Mesenchymal stem cell (in vitro differentiated cells and primary cell): ENCODE measurements at regions not wholly inside any gene's neighbourhood (a gene's known extent, or its start where the extent isn't known, plus 50 kb on each side); places are given as distances from the start of the nearest gene placed in this dataset.

Experiments
- DNase-seq: peaks from one replicate; pipeline ENCODE4 v3.0.0-alpha.2; 2013
- H2AFZ ChIP-seq: one replicate; pipeline ENCODE4 v1.6.1; 2013; ENCODE audit warnings: low read depth, mild to moderate bottlenecking, control low read depth, inconsistent platforms, low read length, moderate library complexity
- H2AK5ac ChIP-seq: 2 replicates; pipeline ENCODE4 v1.6.1; 2013; ENCODE audit warnings: low read length, moderate library complexity, mild to moderate bottlenecking, inconsistent platforms; ENCODE audit not compliant: severe bottlenecking
- H2BK120ac ChIP-seq: one replicate; pipeline ENCODE4 v1.6.1; 2013; ENCODE audit warnings: low read depth, mild to moderate bottlenecking, inconsistent platforms, low read length, moderate library complexity
- H2BK12ac ChIP-seq, 2 experiments: one replicate each; pipeline ENCODE4 v1.6.1; 2013; ENCODE audit warnings: inconsistent platforms in 2 of 2, low read length in 2 of 2, mild to moderate bottlenecking in 2 of 2, moderate library complexity in 2 of 2, control low read depth in 1 of 2
- H2BK15ac ChIP-seq: one replicate; pipeline ENCODE4 v1.6.1; 2013; ENCODE audit warnings: mild to moderate bottlenecking, low read depth, inconsistent platforms; ENCODE audit not compliant: poor library complexity, severe bottlenecking
- H2BK5ac ChIP-seq: 2 replicates; pipeline ENCODE4 v1.6.1; 2013; ENCODE audit warnings: low read depth, mild to moderate bottlenecking, low read length, control low read depth, inconsistent platforms; ENCODE audit not compliant: poor library complexity, severe bottlenecking
- H3K14ac ChIP-seq, 2 experiments: one replicate each; pipeline ENCODE4 v1.6.1; 2013; ENCODE audit warnings: inconsistent platforms in 2 of 2, low read length in 2 of 2, control low read depth in 1 of 2, mild to moderate bottlenecking in 1 of 2, moderate library complexity in 1 of 2
- H3K18ac ChIP-seq, 2 experiments: one replicate each; pipeline ENCODE4 v1.6.1; 2013; ENCODE audit warnings: inconsistent platforms in 2 of 2, low read length in 2 of 2, control low read depth in 1 of 2, low read depth in 1 of 2, mild to moderate bottlenecking in 1 of 2
- H3K23ac ChIP-seq, 2 experiments: one replicate each; pipeline ENCODE4 v1.6.1; 2013; ENCODE audit warnings: inconsistent platforms in 2 of 2, low read length in 2 of 2, mild to moderate bottlenecking in 2 of 2, moderate library complexity in 2 of 2, control low read depth in 1 of 2
- H3K27ac ChIP-seq: 2 replicates; pipeline ENCODE4 v1.5.1; 2013; ENCODE audit warnings: mild to moderate bottlenecking, moderate library complexity, low read length, control low read depth, inconsistent platforms; ENCODE audit not compliant: poor library complexity, severe bottlenecking
- H3K27me3 ChIP-seq, 2 experiments: 2 replicates each; pipeline versions ENCODE4 v1.6.1 to v1.7.0; 2013; ENCODE audit warnings: low read length in 2 of 2, mild to moderate bottlenecking in 2 of 2, moderate library complexity in 2 of 2, control low read depth in 1 of 2, inconsistent platforms in 1 of 2; ENCODE audit not compliant: control insufficient read depth in 1 of 2, insufficient read depth in 1 of 2
- H3K36me3 ChIP-seq, 2 experiments: 2 replicates each; pipeline versions ENCODE4 v1.6.1 to v1.7.0; 2013; ENCODE audit warnings: low read length in 2 of 2, control low read depth in 1 of 2, inconsistent platforms in 1 of 2, low read depth in 1 of 2, mild to moderate bottlenecking in 1 of 2; ENCODE audit not compliant: insufficient read depth in 2 of 2, control insufficient read depth in 1 of 2
- H3K4ac ChIP-seq, 2 experiments: one replicate each; pipeline ENCODE4 v1.6.1; 2013; ENCODE audit warnings: inconsistent platforms in 2 of 2, low read length in 2 of 2, mild to moderate bottlenecking in 2 of 2, moderate library complexity in 2 of 2, control low read depth in 1 of 2, low read depth in 1 of 2
- H3K4me1 ChIP-seq: 2 replicates; pipeline ENCODE4 v1.6.1; 2013; ENCODE audit warnings: low read depth, low read length, control low read depth; ENCODE audit not compliant: control insufficient read depth, insufficient read depth
- H3K4me2 ChIP-seq: 2 replicates; pipeline ENCODE4 v1.6.1; 2013; ENCODE audit warnings: low read length, mild to moderate bottlenecking, inconsistent platforms; ENCODE audit not compliant: poor library complexity, severe bottlenecking
- H3K4me3 ChIP-seq, 2 experiments: 2 replicates each; pipeline versions ENCODE4 v1.5.1 to v1.7.0; 2013; ENCODE audit warnings: low read length in 2 of 2, mild to moderate bottlenecking in 2 of 2, control low read depth in 1 of 2, low read depth in 1 of 2; ENCODE audit not compliant: insufficient read depth in 1 of 2
- H3K79me1 ChIP-seq: replicated peaks from 2 replicates; pipeline ENCODE4 v1.6.1; 2013; ENCODE audit warnings: mild to moderate bottlenecking, control low read depth, low read length, inconsistent platforms; ENCODE audit not compliant: poor library complexity, severe bottlenecking
- H3K9ac ChIP-seq: 2 replicates; pipeline ENCODE4 v1.7.0; 2013; ENCODE audit warnings: mild to moderate bottlenecking, low read length, moderate library complexity
- H3K9me3 ChIP-seq: 2 replicates; pipeline ENCODE4 v1.7.0; 2013; ENCODE audit warnings: mild to moderate bottlenecking, low read length; ENCODE audit not compliant: control insufficient read depth
- H4K8ac ChIP-seq: one replicate; pipeline ENCODE4 v1.6.1; 2013; ENCODE audit warnings: inconsistent platforms, mild to moderate bottlenecking, low read length, moderate library complexity
- H4K91ac ChIP-seq: one replicate; pipeline ENCODE4 v1.6.1; 2013; ENCODE audit warnings: mild to moderate bottlenecking, low read length, inconsistent platforms
- WGBS: methylation state at CpG from one replicate; pipeline ENCODE4 v1.1.7; 2013; ENCODE audit warnings: mixed read lengths; 5-methylcytosine and 5-hydroxymethylcytosine counted together

DNA sequence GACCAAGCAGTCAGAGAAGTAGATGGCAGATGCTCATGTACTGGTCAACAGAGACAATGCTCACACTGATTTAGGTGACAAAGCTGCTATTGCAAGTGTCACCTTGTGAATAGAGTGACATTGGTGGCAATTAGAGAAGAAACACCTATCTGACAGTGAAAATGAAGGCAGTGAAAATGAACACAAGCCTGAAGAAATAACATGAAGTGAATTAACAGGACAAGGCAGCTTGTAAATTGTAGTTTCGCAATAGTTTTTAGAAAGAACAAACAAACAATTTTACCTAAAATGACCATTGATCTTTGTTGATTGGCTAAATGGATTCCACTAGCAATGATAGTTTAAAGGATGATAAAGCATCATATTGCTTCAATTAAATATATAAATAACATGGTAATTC, 1389.5 kb downstream of the PLA2G4A start:
- Histone ChIP-seq H3K18ac (no peak overlapping the region), H2BK15ac (no peak overlapping the region), H3K4me3 (no peak overlapping the region), H3K4me1 (no peaks in the 10 kb centered on the region), H2BK5ac (no peak overlapping the region), H3K9me3 (peaks cover 15% of the 10 kb centered on the region), H3K14ac (no peak overlapping the region), H3K27ac (no peak overlapping the region), H2AK5ac (no peak overlapping the region), H2AFZ (no peak overlapping the region), H2BK12ac (no peak overlapping the region), H3K36me3 (no peaks in the 10 kb centered on the region), H3K9ac (no peak overlapping the region), H3K79me1 (no peaks in the 10 kb centered on the region), H3K4ac (no peak overlapping the region), H4K91ac (no peak overlapping the region), H2BK120ac (no peak overlapping the region), H3K27me3 (no peaks in the 10 kb centered on the region), H3K4me2 (no peak overlapping the region), H3K23ac (no peak overlapping the region), H4K8ac (no peak overlapping the region)
- WGBS = no CpG with 5 or more reads among the region's 1 CpG
- DNase-seq = no peak

DNA sequence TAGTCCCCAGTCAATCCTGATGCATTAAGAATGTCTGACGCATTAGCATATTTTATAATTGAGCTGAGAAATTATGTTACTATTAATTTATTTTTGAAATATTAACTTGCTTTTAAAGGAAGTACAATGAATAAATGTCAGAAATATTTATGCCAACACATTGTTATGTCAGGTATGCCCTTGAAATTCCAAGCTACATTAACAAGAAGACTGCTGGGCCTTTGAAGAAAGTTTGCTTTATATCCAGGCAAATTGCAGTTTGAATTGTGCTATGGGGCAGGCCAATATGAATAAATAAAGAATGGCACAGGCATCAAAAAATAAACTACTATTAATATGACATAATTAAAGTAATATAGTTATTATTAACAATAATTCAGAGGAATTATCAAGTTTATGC, 1391.3 kb downstream of the PLA2G4A start:
- Histone ChIP-seq H3K4me2 (no peak overlapping the region), H4K8ac (no peak overlapping the region), H3K4ac (no peak overlapping the region), H3K18ac (no peak overlapping the region), H2BK12ac (no peak overlapping the region), H2AFZ (no peak overlapping the region), H3K14ac (no peak overlapping the region), H4K91ac (no peak overlapping the region), H3K4me1 (no peaks in the 10 kb centered on the region), H3K36me3 (no peaks in the 10 kb centered on the region), H3K9ac (no peak overlapping the region), H3K23ac (no peak overlapping the region), H3K9me3 (peaks cover 26% of the 10 kb centered on the region), H3K79me1 (no peaks in the 10 kb centered on the region), H2BK5ac (no peak overlapping the region), H3K27ac (no peak overlapping the region), H2BK15ac (no peak overlapping the region), H2AK5ac (no peak overlapping the region), H3K4me3 (no peak overlapping the region), H3K27me3 (no peaks in the 10 kb centered on the region), H2BK120ac (no peak overlapping the region)
- DNase-seq = no peak
- WGBS = no CpG with 5 or more reads among the region's 1 CpG

DNA sequence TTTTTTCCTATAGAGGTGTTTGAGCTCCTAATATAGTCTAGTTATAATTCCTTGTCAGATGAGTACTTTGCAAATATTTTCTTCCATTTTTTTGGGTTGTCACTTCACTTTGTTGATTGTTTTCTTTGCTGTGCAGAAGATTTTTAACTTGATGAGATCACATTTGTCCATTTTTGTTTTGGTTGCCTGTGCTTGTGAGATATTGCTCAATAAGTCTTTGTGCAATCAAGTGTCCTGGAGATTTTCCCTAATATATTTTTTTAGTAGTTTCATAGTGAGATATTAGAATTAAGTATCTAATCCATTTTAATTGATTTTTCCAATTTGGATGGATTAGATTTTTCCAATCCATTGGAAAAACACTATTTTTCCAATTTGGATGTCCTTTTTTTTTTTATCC, 1395.5 kb downstream of the PLA2G4A start:
- H3K14ac ChIP-seq = no peak overlapping the region
- H3K9me3 ChIP-seq = peaks cover 28% of the 10 kb centered on the region
- no peak overlapping the region for H2BK12ac ChIP-seq
- H3K4me3 ChIP-seq = no peak overlapping the region
- no peak overlapping the region for H2AFZ ChIP-seq
- H3K79me1 ChIP-seq = no peaks in the 10 kb centered on the region
- no peaks in the 10 kb centered on the region for H3K36me3 ChIP-seq
- no peak overlapping the region for H2BK5ac ChIP-seq
- H3K27ac ChIP-seq = no peak overlapping the region
- no peak overlapping the region for H3K9ac ChIP-seq
- no peak for DNase-seq
- H3K27me3 ChIP-seq = no peaks in the 10 kb centered on the region
- H4K8ac ChIP-seq = no peak overlapping the region
- H3K4ac ChIP-seq = no peak overlapping the region
- H3K4me2 ChIP-seq = no peak overlapping the region
- H2AK5ac ChIP-seq = no peak overlapping the region
- H3K23ac ChIP-seq = no peak overlapping the region
- H2BK120ac ChIP-seq = no peak overlapping the region
- H4K91ac ChIP-seq = no peak overlapping the region
- H3K4me1 ChIP-seq = no peaks in the 10 kb centered on the region
- H3K18ac ChIP-seq = no peak overlapping the region
- no peak overlapping the region for H2BK15ac ChIP-seq

DNA sequence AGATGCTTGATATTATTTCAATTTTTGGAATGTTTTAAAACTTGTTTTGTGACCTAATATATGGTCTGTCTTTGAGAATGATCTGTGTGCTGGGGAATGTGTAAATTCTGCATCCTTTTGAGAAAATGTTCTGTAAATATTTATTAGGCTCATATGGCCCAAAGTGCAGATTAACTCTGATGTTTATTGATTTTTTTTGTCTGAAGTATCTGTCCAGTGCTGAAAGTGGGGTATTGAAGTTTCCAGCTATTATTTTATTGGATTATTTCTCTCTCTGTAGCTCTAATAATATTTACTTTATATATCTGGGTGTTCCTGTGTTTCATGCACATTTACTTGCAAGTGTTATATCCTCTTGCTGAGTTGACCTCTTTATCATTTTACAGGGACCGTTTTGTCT, 1397.2 kb downstream of the PLA2G4A start:
- Histone ChIP-seq H3K14ac (no peak overlapping the region), H3K4me3 (no peak overlapping the region), H2BK5ac (no peak overlapping the region), H3K4me1 (no peaks in the 10 kb centered on the region), H3K4me2 (no peak overlapping the region), H3K18ac (no peak overlapping the region), H3K27ac (no peak overlapping the region), H3K9me3 (peaks cover 28% of the 10 kb centered on the region), H2AFZ (no peak overlapping the region), H3K4ac (no peak overlapping the region), H3K36me3 (no peaks in the 10 kb centered on the region), H4K91ac (no peak overlapping the region), H2BK120ac (no peak overlapping the region), H3K23ac (no peak overlapping the region), H2AK5ac (no peak overlapping the region), H3K27me3 (no peaks in the 10 kb centered on the region), H3K9ac (no peak overlapping the region), H2BK15ac (no peak overlapping the region), H4K8ac (no peak overlapping the region), H2BK12ac (no peak overlapping the region), H3K79me1 (no peaks in the 10 kb centered on the region)
- 80% methylated on average over 1 of the region's 1 CpG for WGBS
- no peak for DNase-seq
